PFSK-1 (cell line): ENCODE measurements at regions not wholly inside any gene's neighbourhood (a gene's known extent, or its start where the extent isn't known, plus 50 kb on each side); places are given as distances from the start of the nearest gene placed in this dataset.

ENCODE experiments used
- POLR2AphosphoS5 ChIP-seq: IDR thresholded peaks from 2 replicates; pipeline ENCODE4 v1.6.1; 2012; ENCODE audit warnings: low read depth, mild to moderate bottlenecking, control low read depth, low read length, moderate library complexity
- SIN3A ChIP-seq: IDR thresholded peaks from 2 replicates; pipeline ENCODE4 v1.6.1; 2012; ENCODE audit warnings: mild to moderate bottlenecking, low read length, moderate library complexity, borderline replicate concordance; ENCODE audit not compliant: insufficient read depth

GRCh38 chr4:123807866-123808265 is 411.3 kb downstream of the SPRY1 start:
- TF ChIP-seq SIN3A (no peak), POLR2AphosphoS5 (no peak)
